SIG-M5 treated with dmso at 0.1 percent for 504 hours (cell line): ENCODE measurements at regions not wholly inside any gene's neighbourhood (a gene's known extent, or its start where the extent isn't known, plus 50 kb on each side); places are given as distances from the start of the nearest gene placed in this dataset.

Source experiments
- DNase-seq: peaks from one replicate; lab custom pipeline; 2025; ENCODE audit not compliant: unreplicated experiment; lab: John Stamatoyannopoulos, UW

GRCh38 chr5:168218746-168219145, 72.7 kb upstream of the WWC1 start:
- no peak for DNase-seq

- peak; percentile 84 for DNase-seq
Measured at GRCh38 chr5:168219515-168220410, 71.7 kb upstream of the WWC1 start.

DNA sequence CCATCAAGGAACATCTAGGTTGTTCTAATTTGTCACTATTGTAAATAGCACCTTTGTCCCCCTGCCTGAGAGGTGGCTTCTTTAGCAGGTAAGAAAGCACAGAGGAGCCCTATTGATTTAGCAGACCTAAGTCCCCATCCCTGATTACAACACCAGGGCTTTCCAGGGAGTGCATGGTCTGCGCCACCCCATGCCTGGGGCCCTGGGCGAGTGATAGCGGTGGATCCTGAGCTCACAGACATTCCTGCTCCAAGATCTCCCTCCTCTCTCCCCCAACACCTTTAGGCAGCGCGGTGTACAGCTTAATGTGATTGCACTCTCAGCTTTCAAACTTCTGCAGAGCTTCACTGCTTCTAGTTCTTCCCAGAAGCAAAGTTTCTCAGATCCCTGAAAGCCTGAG, 67.4 kb upstream of the WWC1 start:
- DNase-seq = no peak

DNA sequence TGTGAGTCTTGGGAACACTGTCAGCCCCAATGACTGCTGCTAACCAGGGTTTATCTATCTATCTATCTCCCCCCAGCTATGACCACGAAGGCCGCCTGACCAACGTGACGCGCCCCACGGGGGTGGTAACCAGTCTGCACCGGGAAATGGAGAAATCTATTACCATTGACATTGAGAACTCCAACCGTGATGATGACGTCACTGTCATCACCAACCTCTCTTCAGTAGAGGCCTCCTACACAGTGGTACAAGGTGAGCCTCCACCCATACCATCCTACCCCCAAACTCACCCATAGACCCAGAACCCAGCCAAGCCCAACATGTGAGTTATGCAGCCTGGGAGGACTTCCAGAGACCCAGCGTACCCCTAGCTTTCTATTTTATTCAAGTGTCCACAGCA, 65.4 kb upstream of the WWC1 start:
- no peak for DNase-seq

GRCh38 chr5:168227001-168227400, 64.4 kb upstream of the WWC1 start:
- no peak for DNase-seq

- DNase-seq = no peak
Measured at GRCh38 chr5:168227973-168228615, 63.4 kb upstream of the WWC1 start.

- DNase-seq = no peak
Measured at GRCh38 chr5:168228668-168229067, 62.8 kb upstream of the WWC1 start.

GRCh38 chr5:168234133-168234532, 57.3 kb upstream of the WWC1 start:
- DNase-seq = no peak

- DNase-seq = no peak
Measured at GRCh38 chr5:168238463-168238862, 53.0 kb upstream of the WWC1 start.

- DNase-seq = no peak
Measured at GRCh38 chr5:168239325-168239724, 52.1 kb upstream of the WWC1 start.
